Stimulated activated CD8-positive, alpha-beta memory T cell treated with anti-CD3 and anti-CD28 coated beads, Interleukin-15, amount 100 ng/mL, for 4 hours (primary cell): ENCODE measurements at regions not wholly inside any gene's neighbourhood (a gene's known extent, or its start where the extent isn't known, plus 50 kb on each side); places are given as distances from the start of the nearest gene placed in this dataset.

ENCODE experiments used
- DNase-seq, 2 donors: peaks; one replicate each; pipeline ENCODE4 v3.0.0-alpha.2; 2020; ENCODE audit warnings: low read depth in 2 of 2

DNA sequence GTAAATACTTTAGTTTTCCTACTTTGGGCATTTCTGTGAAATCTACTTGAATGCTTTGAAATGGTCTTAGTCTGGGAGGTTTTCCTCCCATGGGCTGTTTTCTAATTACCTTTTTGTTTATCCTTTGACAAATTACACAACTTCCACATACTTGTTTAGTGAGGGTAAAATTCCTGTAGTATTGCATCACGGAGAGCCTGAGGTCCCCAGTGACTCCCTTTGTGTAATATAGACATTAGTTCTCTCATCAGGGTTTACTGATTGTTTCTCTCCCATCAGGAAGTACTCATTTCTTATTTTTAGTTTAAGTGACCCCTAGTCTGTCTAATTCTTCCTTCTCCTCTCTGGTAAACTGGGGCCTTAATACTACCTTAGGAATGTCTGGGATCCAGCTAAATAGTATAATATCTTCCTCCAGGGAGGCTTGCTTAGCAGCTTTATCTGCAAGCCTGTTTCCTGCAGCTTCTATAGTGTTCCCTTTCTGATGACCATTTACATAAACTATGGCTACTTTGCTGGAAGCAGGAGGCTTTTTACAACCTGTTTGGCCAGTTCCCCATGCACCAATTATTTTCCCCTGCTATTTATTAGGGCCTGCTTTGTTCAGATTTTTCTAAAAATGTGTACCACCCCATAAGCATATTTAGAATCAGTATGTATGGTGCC lies 87.2 kb upstream of the XCR1 start:
- DNase-seq, result no peak

- no peak for DNase-seq
Measured at GRCh38 chr3:46113608-46114007, 86.3 kb upstream of the XCR1 start.

DNA sequence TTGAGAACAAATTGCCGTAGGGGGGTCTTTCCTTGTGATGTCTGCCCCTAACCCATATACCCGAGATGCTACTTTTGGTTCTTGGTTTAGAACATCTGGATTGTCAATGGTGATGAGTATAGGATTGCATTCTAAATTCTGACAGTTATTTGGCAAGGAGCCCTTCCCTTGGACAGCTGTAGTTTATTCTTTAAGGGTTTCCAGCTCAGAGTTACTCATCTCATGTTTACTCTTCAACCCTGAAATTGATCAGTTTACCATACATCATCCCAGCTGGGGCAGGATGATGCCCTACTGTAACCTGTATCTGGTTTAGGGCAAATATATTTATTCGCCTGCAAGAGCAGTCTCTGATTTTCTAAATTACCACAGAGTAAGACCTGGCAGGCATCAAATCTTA lies 85.7 kb upstream of the XCR1 start:
- no peak for DNase-seq

- DNase-seq, result no peak
Measured at GRCh38 chr3:46112296-46112695, 85.0 kb upstream of the XCR1 start.

DNA sequence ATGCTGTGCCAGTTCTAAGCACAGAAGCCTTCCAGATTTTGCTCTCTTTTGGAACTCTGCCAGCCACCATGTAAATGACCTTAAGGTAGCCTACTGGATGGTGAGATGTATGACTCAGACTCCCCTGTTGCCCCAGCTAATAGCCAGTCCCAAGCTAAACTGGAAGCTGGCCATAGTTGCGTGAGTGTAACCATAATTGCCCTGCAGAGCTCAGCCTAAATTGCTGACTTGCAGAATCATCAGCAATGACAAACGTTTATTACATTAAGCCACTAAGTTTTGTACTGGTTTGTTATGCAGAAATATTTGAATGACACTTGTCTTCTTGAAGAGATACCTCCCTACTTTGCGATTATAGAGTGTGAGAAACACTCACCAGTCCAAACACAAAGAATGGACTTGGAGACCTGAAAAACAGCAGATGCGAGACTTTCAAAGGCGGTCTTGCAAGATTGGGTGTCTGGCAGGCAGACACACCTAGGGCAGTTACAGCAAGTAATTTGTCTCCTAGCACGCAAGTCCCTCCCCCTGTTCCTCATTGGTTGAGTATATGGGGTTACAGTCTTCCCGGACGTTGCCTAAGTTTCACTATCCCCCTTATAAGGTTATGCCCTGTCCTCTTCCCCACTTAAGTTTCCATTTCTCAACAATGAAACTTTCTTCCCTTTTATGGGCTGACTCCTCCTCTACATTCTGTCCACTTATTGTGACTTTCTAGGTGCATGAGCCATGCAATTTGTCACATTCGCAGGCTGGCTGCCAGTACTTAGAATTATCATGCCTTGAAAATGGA lies 83.6 kb upstream of the XCR1 start:
- no peak for DNase-seq

DNA sequence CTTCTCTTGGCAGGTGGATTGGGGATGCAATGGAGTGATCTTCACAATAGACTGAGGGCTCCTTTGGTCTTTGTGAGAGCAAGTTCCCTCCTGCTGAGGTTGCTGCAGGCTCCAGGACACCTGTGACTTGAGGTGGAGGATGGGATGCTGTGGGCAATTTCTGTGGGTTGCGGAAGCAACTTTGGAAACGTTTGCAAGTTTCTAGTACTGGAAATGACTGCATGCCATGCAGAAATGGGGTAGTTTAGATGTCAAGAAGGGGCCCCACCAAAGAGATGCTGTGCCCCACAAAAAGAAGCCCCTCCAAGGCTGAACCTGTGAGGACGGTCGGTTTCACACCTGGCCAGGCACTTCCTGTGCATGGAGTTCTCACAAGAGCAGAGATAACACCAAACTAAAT lies 80.4 kb upstream of the XCR1 start:
- DNase-seq, result no peak

DNA sequence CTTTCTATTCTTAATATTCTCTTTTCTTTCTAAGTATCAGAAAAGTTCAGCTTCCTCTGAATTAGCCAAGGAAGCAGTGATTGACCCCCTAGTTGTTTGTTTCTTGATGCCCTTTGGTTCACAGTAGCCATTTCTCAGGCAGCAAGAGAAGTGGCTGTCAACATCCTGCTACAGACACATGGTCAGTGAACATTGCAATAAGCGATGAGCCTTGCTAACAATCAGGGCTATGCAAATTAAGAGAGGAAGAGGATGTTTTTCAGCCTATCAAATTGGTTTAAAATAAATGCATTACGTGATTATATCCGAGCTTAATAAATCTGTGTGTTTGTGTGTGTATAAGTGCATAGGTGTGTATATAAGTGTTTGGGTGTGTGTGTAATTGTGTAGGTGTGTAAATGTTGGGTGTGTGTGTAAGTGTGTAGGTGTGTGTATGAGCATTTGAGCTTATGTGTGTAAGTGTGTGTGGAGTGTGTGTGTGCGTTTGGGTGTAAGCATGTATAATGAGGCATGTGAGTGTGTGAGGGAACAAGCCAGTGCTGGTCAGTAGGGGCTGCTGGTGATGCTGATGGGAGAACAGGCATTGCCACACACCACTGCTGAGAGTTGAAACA lies 78.1 kb upstream of the XCR1 start:
- no peak for DNase-seq

DNA sequence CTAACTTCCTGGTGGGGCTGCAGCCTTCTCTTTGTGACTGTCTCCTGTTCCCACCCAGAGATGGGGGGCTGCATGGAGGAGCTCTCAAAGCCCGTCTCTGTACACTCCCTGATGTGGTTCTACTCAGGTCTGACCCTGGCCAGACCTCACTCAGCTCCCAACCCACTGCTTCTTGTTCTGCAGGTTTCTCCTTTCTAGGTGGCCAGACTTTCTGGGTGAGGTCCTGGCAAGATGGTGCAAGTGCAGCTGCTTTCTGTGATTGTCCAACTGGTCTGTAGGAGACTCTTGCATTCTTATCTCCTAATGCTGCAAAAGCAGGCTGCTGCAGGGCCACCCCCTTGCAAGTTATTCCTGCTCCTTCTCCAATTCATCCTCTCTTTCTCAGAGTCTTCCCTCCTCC lies 77.4 kb upstream of the XCR1 start:
- no peak for DNase-seq

DNA sequence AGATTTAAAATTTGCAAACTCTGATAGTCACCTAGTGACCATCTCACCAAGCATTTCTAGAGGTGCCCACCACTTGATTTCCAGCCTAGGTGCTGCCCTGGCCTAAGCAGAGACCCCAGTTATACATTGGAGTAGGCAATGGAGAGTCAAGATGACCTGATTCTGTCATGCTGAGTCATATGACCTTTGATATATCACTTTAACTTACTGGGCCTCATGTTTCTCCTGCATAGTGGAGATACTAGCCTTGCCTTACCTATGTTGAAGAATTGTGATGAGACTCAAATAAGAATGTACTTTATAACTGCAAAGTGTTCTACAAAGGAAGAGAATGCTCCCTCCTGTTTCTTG lies 75.5 kb upstream of the XCR1 start:
- DNase-seq, result no peak

DNA sequence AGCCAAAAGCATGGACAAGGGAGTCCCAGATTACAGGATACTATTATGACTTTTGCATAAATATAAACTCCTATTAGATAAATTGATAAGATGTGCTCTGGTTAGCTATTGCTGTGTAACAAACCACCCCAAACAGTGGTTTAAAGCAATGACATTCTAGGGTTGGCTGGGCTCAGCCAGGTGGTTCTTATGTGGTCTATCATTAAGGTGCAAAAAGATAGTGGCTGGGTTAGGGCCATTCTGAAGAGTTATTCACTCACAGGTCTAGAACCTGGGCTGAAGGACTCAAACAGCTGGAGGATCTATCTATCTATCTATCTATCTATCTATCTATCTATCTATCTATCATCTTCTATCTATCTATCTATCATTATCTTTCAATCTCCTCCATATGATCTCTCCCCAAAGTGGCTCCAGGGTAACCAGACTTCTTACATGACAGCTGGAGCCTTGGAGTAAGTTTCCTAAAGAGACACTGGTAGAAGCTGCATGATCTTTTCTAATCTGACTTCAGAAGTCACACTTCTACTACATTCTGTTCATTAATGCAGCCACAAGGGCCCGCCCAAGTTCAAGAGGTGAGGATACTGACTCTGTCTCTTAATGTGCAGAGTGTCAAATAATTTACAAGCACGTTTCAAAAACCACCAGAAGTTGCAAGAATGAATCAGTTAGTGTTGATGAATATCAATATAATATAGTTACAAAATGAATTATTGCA lies 74.9 kb upstream of the XCR1 start:
- DNase-seq, result no peak

GRCh38 chr3:46100812-46101211 lies 73.5 kb upstream of the XCR1 start:
- DNase-seq, result no peak

- no peak for DNase-seq
Measured at GRCh38 chr3:46098319-46098761, 71.1 kb upstream of the XCR1 start.

DNA sequence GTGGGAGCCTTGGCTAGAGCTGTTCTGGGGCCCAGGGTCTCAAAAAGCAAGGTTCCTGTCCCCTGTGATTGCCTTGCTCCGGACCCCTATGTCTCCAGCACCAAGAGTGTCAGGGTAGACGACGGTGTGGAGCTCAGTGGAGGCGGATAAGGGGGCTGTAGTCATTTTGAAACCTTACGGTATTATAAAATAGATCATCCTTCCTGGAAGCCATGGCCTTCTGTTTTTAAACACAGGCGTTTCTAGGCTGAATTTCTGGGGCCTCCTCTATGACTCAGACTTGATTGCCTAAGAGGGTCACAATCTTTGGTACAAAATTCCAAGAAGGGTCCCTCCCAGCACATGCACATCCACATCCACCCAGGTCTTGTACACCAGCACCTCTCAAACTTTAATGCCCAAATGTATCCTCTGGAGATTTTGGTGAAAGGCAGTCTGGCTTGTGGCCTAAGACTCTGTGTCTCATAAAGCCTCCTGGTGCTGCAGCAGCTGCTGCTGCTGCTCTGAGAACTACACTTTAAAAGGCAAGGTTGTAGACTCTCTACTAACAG lies 70.5 kb upstream of the XCR1 start:
- DNase-seq, result no peak

DNA sequence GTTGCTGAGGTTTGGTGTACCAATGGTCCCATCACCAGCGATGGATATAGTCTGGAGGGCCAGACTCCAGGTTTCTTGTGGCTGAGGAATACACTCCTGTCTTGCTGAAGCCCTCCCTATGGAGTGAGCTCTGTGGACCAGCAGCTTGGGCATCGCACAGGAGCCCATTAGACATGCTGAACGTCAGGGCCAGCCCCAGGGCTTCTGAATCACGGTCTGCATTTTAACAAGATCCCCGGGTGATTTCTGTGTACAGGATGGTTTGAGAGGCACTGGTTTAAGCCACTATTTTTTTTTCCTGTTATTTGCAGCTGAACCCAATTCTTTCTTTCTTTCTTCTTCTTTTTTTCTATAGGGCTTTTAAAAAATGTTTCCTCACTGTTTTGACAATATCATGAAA lies 69.5 kb upstream of the XCR1 start:
- no peak for DNase-seq

- DNase-seq, result no peak
Measured at GRCh38 chr3:46096336-46096735, 69.1 kb upstream of the XCR1 start.

DNA sequence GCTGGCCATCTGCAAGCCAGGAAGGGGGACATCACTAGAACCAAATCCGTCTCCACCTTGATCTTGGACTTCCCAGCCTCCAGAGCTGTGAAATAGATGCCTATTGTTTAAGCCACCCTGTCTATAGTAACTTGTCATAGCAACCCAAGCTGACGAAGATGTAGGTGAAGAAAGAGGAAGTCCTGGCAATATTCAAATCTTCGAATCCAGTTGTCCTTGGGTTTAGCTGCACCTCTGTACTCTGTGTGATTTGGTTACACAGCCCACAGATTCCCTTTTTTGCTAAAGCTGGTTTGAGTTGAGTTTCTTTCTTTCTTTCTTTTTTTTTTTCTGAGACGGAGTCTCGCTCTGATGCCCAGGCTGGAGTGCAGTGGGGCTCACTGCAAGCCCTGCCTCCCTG lies 68.0 kb upstream of the XCR1 start:
- DNase-seq, result no peak

- no peak for DNase-seq
Measured at GRCh38 chr3:46094506-46094905, 67.2 kb upstream of the XCR1 start.

DNA sequence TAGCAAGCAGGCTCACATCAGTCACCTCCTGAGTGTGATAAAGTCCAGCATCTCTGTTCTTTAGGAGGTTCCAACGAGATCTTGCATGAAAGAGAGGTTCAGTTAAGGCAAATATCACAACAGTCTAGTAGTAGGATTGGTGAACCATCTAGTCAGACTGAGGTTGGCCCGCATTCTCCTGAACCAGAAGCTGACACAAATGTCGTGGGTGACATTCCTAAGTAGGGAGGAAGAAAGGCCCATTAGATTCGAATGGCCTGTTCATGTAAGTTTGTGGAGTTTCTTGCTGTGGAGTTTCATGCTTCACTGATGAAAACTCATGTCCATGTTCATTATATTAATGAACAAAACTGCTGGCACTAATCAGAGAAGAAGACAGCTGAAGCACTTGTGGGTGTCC lies 66.7 kb upstream of the XCR1 start:
- DNase-seq, result no peak

DNA sequence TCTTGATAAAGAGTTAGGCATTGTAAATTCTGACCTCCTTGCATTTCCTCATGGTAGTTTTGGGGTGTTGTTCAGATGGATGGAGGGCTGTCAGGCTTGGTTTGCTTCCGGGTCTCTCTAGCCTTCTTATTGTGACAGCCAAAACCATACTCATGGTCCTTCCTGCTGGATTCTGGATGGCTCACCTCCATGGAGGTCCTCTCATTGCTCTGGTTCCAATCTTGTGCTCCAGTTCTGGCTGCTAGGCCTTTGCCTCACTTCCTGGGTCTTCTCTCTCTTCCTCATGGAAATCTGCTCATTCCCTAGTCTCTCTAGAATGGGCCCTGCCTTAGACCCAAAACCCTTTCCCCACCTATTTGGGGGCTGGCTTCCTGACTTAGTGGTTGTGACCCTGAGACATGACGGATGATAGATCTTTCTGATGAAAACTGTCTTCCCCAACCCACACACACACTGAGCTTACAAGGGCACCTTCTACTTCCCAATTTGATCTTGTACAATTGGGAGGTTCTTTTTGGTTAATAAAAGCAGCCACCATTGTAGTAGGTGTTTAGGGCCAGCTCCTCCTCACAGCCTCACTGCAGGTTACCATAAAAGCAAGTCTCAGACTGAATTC lies 66.2 kb upstream of the XCR1 start:
- no peak for DNase-seq

GRCh38 chr3:46092702-46093080 lies 65.4 kb upstream of the XCR1 start:
- no peak for DNase-seq

DNA sequence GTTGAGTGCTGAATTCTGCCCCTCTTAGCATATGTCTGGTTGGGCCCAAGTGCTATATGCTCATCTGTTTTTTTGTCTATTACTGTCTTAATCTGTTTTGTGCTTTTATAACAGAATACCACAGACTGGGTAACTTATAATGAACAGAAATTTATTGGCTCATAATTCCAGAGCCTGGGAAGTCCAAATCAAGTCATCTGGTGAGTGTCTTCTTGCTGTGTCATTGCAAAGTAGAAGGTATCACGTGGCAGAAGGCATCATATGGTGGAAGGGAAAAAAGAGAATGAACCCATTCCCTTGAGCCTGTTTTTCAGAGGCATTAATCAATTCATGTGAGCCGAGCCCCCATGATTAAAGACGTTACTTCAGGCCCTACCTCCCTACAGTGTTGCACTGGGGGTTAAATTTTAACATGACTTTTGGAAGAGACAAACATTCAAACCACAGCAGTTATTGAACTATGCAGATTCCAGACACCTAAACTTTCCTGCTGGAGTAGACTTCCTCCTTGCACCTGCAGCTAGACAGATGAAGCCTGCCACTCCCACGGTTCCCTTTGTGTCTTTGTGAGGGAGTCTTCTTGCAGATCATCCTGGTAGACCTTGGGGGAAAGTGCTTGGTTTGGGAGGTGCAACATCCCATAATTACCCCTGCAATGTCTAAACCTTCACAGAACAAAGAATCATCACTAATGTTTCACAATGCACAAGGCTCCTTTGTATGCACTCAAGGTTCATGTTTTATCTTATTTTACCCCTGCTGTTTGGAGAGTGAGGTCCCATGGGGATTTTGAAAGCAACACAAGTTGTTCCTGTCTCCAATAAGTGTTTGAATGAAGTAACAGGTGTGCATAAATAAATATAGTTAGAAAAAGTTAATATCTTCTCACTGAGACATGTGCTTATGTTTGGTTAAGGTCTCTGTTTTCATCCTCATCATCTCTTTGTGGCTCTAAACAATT lies 64.7 kb upstream of the XCR1 start:
- no peak for DNase-seq
